Testis (tissue), 2 donors: ENCODE measurements at regions not wholly inside any gene's neighbourhood (a gene's known extent, or its start where the extent isn't known, plus 50 kb on each side); places are given as distances from the start of the nearest gene placed in this dataset.

Experiments used
- DNase-seq: peaks from one replicate; pipeline ENCODE4 v3.0.0-alpha.2; 2019
- H3K27ac ChIP-seq, 2 donors: fragments of 200-600 bp; sonication (generic); one replicate each; pipeline ENCODE4 v1.5.1; 2019
- H3K27me3 ChIP-seq: fragments of 200-600 bp; sonication (generic); one replicate; pipeline ENCODE4 v1.5.1; 2019
- H3K36me3 ChIP-seq: fragments of 200-600 bp; sonication (generic); one replicate; pipeline ENCODE4 v1.5.1; 2017; ENCODE audit warnings: low read depth; ENCODE audit errors: missing control alignments
- H3K4me1 ChIP-seq: fragments of 200-600 bp; sonication (generic); one replicate; pipeline ENCODE4 v1.5.1; 2019
- H3K4me3 ChIP-seq, 2 donors: fragments of 200-600 bp; sonication (generic); one replicate each; pipeline ENCODE4 v1.5.1; 2017 to 2019
- H3K9me3 ChIP-seq: fragments of 200-600 bp; sonication (generic); one replicate; pipeline ENCODE4 v1.5.1; 2017
- CTCF ChIP-seq, 3 experiments: fragments of 450-650 bp in 2 of 3; fragments of 200-600 bp in 1 of 3; sonication (generic) in 1 of 3; IDR thresholded peaks; one replicate each; pipeline ENCODE4 v1.5.1; 2016 to 2019; ENCODE audit warnings: antibody characterized with exemption in 3 of 3, mild to moderate bottlenecking in 2 of 3, moderate library complexity in 1 of 3
- POLR2A ChIP-seq: fragments of 450-650 bp; IDR thresholded peaks from one replicate; pipeline ENCODE4 v1.6.1; 2017; ENCODE audit warnings: antibody characterized with exemption, mild to moderate bottlenecking, moderate library complexity
- WGBS, 2 donors: methylation state at CpG; one replicate each; pipeline ENCODE4 v1.1.5; 2018; 5-methylcytosine and 5-hydroxymethylcytosine counted together
- intact Hi-C: fragments of 100-400 bp; cut with DNase I; formaldehyde crosslinking; loops from one replicate; pipeline ENCODE4 v1.15.1; 2023; ENCODE audit warnings: low total_unique reads

GRCh38 chr5:89493414-89493813 lies 610.4 kb upstream of the MEF2C start:
- Histone ChIP-seq H3K9me3 (no peaks in the 10 kb centered on the region), H3K4me1 (no peaks in the 10 kb centered on the region), H3K27me3 (no peaks in the 10 kb centered on the region), H3K36me3 (no peaks in the 10 kb centered on the region), H3K4me3 (no peak overlapping the region), H3K27ac (no peak overlapping the region)
- intact Hi-C loops: no loop called here
- WGBS, 2 donors: 100% methylated on average over 1 of the region's 1 CpG
- TF ChIP-seq CTCF (IDR thresholded peaks at IDR 0.05) (no peak), POLR2A (no peak)
- DNase-seq: no peak

GRCh38 chr5:89484962-89485361 lies 602.0 kb upstream of the MEF2C start:
- Histone ChIP-seq H3K27ac (no peak overlapping the region), H3K4me1 (no peaks in the 10 kb centered on the region), H3K36me3 (no peaks in the 10 kb centered on the region), H3K27me3 (no peaks in the 10 kb centered on the region), H3K9me3 (no peaks in the 10 kb centered on the region), H3K4me3 (no peak overlapping the region)
- DNase-seq: no peak
- intact Hi-C loops: no loop called here
- WGBS, 2 donors: 98 to 100% methylated on average over 1 of the region's 1 CpG
- no peak for TF ChIP-seq CTCF (IDR thresholded peaks at IDR 0.05)
- no peak for TF ChIP-seq POLR2A

GRCh38 chr5:89480406-89481007 lies 597.5 kb upstream of the MEF2C start:
- no peaks in the 10 kb centered on the region for H3K36me3 ChIP-seq
- no peaks in the 10 kb centered on the region for H3K9me3 ChIP-seq
- no peak overlapping the region for H3K4me3 ChIP-seq
- H3K27ac ChIP-seq: no peak overlapping the region
- H3K4me1 ChIP-seq: no peaks in the 10 kb centered on the region
- H3K27me3 ChIP-seq: no peaks in the 10 kb centered on the region
- intact Hi-C loops: no loop called here
- TF ChIP-seq POLR2A: no peak
- no peak for DNase-seq
- WGBS, 2 donors: 83 to 90% methylated on average over 1 of the region's 1 CpG

GRCh38 chr5:89478851-89479250 lies 595.9 kb upstream of the MEF2C start:
- Histone ChIP-seq H3K27me3 (no peaks in the 10 kb centered on the region), H3K36me3 (no peaks in the 10 kb centered on the region), H3K9me3 (no peaks in the 10 kb centered on the region), H3K27ac (no peak overlapping the region), H3K4me1 (no peaks in the 10 kb centered on the region), H3K4me3 (no peak overlapping the region)
- 93 to 94% methylated on average over 1 of the region's 1 CpG for WGBS, 2 donors
- intact Hi-C loops: no loop called here
- TF ChIP-seq POLR2A: no peak
- no peak for TF ChIP-seq CTCF (IDR thresholded peaks at IDR 0.05)
- DNase-seq: no peak

GRCh38 chr5:89473196-89473595 lies 590.2 kb upstream of the MEF2C start:
- WGBS, 2 donors: 72 to 75% methylated on average over 3 of the region's 3 CpGs
- no peak overlapping the region for H3K27ac ChIP-seq
- no peaks in the 10 kb centered on the region for H3K9me3 ChIP-seq
- TF ChIP-seq CTCF (IDR thresholded peaks at IDR 0.05): no peak
- TF ChIP-seq POLR2A: no peak
- H3K27me3 ChIP-seq: no peaks in the 10 kb centered on the region
- no peaks in the 10 kb centered on the region for H3K4me1 ChIP-seq
- intact Hi-C loops: no loop called here
- H3K36me3 ChIP-seq: no peaks in the 10 kb centered on the region
- H3K4me3 ChIP-seq: no peak overlapping the region
- no peak for DNase-seq
